ENCODE measurements at regions not wholly inside any gene's neighbourhood (a gene's known extent, or its start where the extent isn't known, plus 50 kb on each side); places are given as distances from the start of the nearest gene placed in this dataset.

- no peak for TF ChIP-seq CTCF (IDR thresholded peaks at IDR 0.05)
- Mint-ChIP-seq H3K4me3 (ENCODE audit: unreplicated experiment) (no peak overlapping the region), H3K27ac (ENCODE audit: unreplicated experiment) (no peak overlapping the region), H3K9me3 (ENCODE audit: unreplicated experiment) (no peaks in the 10 kb centered on the region), H3K27me3 (ENCODE audit: unreplicated experiment) (no peaks in the 10 kb centered on the region), H3K4me1 (ENCODE audit: unreplicated experiment) (peaks cover 15% of the 10 kb centered on the region), H3K36me3 (ENCODE audit: unreplicated experiment) (no peaks in the 10 kb centered on the region)
- DNase-seq (ENCODE audit: extremely low spot score, unreplicated experiment): no peak
Measured at GRCh38 chr2:187986390-187987105, 305.1 kb upstream of the GULP1 start.

- no peaks in the 10 kb centered on the region for H3K36me3 Mint-ChIP-seq (ENCODE audit: unreplicated experiment)
- no peak overlapping the region for H3K27ac Mint-ChIP-seq (ENCODE audit: unreplicated experiment)
- no peaks in the 10 kb centered on the region for H3K9me3 Mint-ChIP-seq (ENCODE audit: unreplicated experiment)
- DNase-seq (ENCODE audit: extremely low spot score, unreplicated experiment): no peak
- H3K4me1 Mint-ChIP-seq (ENCODE audit: unreplicated experiment): peaks cover 20% of the 10 kb centered on the region
- no peaks in the 10 kb centered on the region for H3K27me3 Mint-ChIP-seq (ENCODE audit: unreplicated experiment)
- no peak for TF ChIP-seq CTCF (IDR thresholded peaks at IDR 0.05)
- no peak overlapping the region for H3K4me3 Mint-ChIP-seq (ENCODE audit: unreplicated experiment)
Measured at GRCh38 chr2:187988348-187988747, 303.3 kb upstream of the GULP1 start.

- no peak for DNase-seq (ENCODE audit: extremely low spot score, unreplicated experiment)
- Mint-ChIP-seq H3K36me3 (ENCODE audit: unreplicated experiment) (no peaks in the 10 kb centered on the region), H3K9me3 (ENCODE audit: unreplicated experiment) (no peaks in the 10 kb centered on the region), H3K4me1 (ENCODE audit: unreplicated experiment) (peaks cover 31% of the 10 kb centered on the region), H3K27ac (ENCODE audit: unreplicated experiment) (no peak overlapping the region), H3K27me3 (ENCODE audit: unreplicated experiment) (no peaks in the 10 kb centered on the region), H3K4me3 (ENCODE audit: unreplicated experiment) (no peak overlapping the region)
- no peak for TF ChIP-seq CTCF (IDR thresholded peaks at IDR 0.05)
Measured at GRCh38 chr2:187989925-187990623, 301.6 kb upstream of the GULP1 start.

- H3K27ac Mint-ChIP-seq (ENCODE audit: unreplicated experiment): no peak overlapping the region
- TF ChIP-seq CTCF (IDR thresholded peaks at IDR 0.05): no peak
- H3K4me3 Mint-ChIP-seq (ENCODE audit: unreplicated experiment): no peak overlapping the region
- no peaks in the 10 kb centered on the region for H3K36me3 Mint-ChIP-seq (ENCODE audit: unreplicated experiment)
- no peak for DNase-seq (ENCODE audit: extremely low spot score, unreplicated experiment)
- H3K27me3 Mint-ChIP-seq (ENCODE audit: unreplicated experiment): no peaks in the 10 kb centered on the region
- no peaks in the 10 kb centered on the region for H3K9me3 Mint-ChIP-seq (ENCODE audit: unreplicated experiment)
- peaks cover 30% of the 10 kb centered on the region for H3K4me1 Mint-ChIP-seq (ENCODE audit: unreplicated experiment)
Measured at GRCh38 chr2:187991389-187991788, 300.3 kb upstream of the GULP1 start.
